ENCODE measurements at regions not wholly inside any gene's neighbourhood (a gene's known extent, or its start where the extent isn't known, plus 50 kb on each side); places are given as distances from the start of the nearest gene placed in this dataset.

GRCh38 chr13:34104853-34105252 is 286.9 kb downstream of the RFC3 start:
- Histone ChIP-seq H2BK15ac (ENCODE audit: low read depth, low read length) (no peak overlapping the region), H2BK5ac (ENCODE audit: low read depth, low read length, poor library complexity, severe bottlenecking) (no peak overlapping the region), H3K79me1 (ENCODE audit: low read depth in 1 of 2, low read length in 2 of 2) (no peaks in the 10 kb centered on the region), H3K9me1 (ENCODE audit: insufficient read depth, low read length) (no peaks in the 10 kb centered on the region), H4K5ac (ENCODE audit: low read depth, low read length) (no peak overlapping the region), H4K8ac (ENCODE audit: low read depth in 2 of 2, low read length in 2 of 2) (no peak overlapping the region), H3K9ac (ENCODE audit: low read depth, low read length) (no peak overlapping the region), H2AK5ac (ENCODE audit: low read depth, low read length) (no peak overlapping the region), H3K56ac (ENCODE audit: extremely low read depth, insufficient read depth, low read length) (no peak overlapping the region), H3K4ac (ENCODE audit: low read depth, low read length) (no peak overlapping the region), H4K20me1 (ENCODE audit: insufficient read depth, low read length) (no peaks in the 10 kb centered on the region), H3K4me1 (ENCODE audit: control insufficient read depth, insufficient read depth, low read length) (no peaks in the 10 kb centered on the region), H3K4me3 (ENCODE audit: insufficient read depth, low read depth, low read length) (no peak overlapping the region), H2AFZ (replicated peaks; ENCODE audit: low read length, poor library complexity) (no peak overlapping the region), H4K91ac (ENCODE audit: insufficient read depth, low read depth, low read length) (no peak overlapping the region), H3K9me3 (ENCODE audit: control insufficient read depth, insufficient read depth, low read length) (peaks cover 2% of the 10 kb centered on the region; the same call in 1 of the 2 replicates), H3K14ac (replicated peaks; ENCODE audit: low read depth, low read length) (no peak overlapping the region), H3K27ac (ENCODE audit: insufficient read depth, low read length) (no peak overlapping the region), H2BK20ac (ENCODE audit: low read depth, low read length) (no peak overlapping the region), H3K36me3 (ENCODE audit: control insufficient read depth, insufficient read depth, low read length) (no peaks in the 10 kb centered on the region), H3K27me3 (ENCODE audit: control insufficient read depth, insufficient read depth, low read length) (no peaks in the 10 kb centered on the region), H3K18ac (ENCODE audit: low read depth, low read length) (no peak overlapping the region), H2AK9ac (replicated peaks; ENCODE audit: low read depth, low read length, poor library complexity) (no peak overlapping the region), H3K23ac (ENCODE audit: low read depth, low read length) (no peak overlapping the region), H2BK120ac (ENCODE audit: low read depth, low read length) (no peak overlapping the region), H3K4me2 (ENCODE audit: low read depth, low read length) (no peak overlapping the region)
- DNase-seq (no peak), ATAC-seq (ENCODE audit: low read depth) (no peak)
- POLR2A ChIA-PET (ENCODE audit: unreplicated experiment): no interaction called here
- no TSS peak for BruUV-seq (replicated peaks)
- WGBS, 2 experiments (ENCODE audit: extremely low coverage in 2 of 2, insufficient read length in 1 of 2): 80% methylated on average over 3 of the region's 4 CpGs; no CpG with 5 or more reads in 1 of the 2 experiments
- intact Hi-C loops (cut with micrococcal nuclease) (no loop called here), dilution Hi-C loops (cut with HindIII; ENCODE audit: low sequenced_read_pairs, unreplicated experiment) (no loop called here), in situ Hi-C loops (cut with MboI; ENCODE audit: low sequenced_read_pairs) (no loop called here)
- CTCF ChIA-PET: no interaction called here
- no peak for TF ChIP-seq CEBPB (IDR thresholded peaks at IDR 0.05; ENCODE audit: low read depth, low read length)
- TF ChIP-seq MXI1 (IDR thresholded peaks at IDR 0.05; ENCODE audit: borderline replicate concordance, low read depth, low read length): no peak
- no peak for TF ChIP-seq MAFK (IDR thresholded peaks at IDR 0.05; ENCODE audit: low read depth, low read length)

Data from IMR-90 (cell line).